ENCODE measurements at regions not wholly inside any gene's neighbourhood (a gene's known extent, or its start where the extent isn't known, plus 50 kb on each side); places are given as distances from the start of the nearest gene placed in this dataset.

DNA sequence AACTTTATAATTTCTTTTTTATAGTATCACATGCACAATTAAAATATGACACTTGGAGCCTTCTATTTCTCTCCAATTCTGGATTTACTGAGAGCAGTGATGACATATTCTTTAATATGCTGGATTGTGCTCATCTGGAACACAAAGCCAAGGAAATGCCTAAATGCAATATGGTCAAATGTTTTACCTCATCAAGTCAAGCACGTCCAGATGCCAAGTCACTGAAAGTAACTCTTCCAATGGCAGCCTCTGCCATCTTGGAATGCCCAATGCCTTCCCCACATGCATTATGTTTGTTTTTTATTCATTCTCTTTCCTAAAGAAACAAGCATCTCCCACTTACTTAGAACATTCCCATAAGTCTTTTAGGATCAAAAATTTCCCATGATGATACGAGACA is 189.8 kb downstream of the TMX3 start:
- no peak for DNase-seq (ENCODE audit: low read depth, low spot score)

DNA sequence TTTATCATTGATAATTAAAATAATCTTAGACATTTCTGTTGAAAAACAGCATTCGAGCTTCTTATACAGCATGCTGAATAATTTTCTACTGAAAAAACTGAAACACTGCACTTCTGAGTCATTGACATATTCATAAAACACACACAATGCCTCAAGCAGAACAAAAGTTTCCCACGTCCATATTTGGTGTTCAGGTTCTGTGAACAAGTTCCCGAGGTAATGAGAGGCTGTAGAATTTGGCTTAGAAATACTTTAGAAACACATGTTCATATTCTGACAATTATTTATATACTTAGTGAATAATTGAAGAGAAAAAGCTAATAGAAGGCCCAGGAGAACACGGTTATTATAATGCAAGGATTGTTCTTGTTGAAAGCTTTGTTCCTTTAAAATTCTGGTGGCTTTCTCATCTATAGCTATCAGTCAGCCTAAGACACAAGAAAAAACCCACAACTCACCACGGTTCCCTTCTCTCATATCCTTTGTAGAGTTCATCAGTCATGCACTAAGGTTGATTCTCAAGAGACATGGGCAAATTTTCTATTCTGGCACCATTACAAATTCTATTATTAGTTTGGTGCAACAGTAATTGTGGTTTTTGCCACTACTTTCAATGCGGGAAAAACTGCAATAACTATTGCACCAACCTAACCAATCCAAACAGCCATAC is 194.4 kb downstream of the TMX3 start:
- no peak for DNase-seq (ENCODE audit: low read depth, low spot score)

DNA sequence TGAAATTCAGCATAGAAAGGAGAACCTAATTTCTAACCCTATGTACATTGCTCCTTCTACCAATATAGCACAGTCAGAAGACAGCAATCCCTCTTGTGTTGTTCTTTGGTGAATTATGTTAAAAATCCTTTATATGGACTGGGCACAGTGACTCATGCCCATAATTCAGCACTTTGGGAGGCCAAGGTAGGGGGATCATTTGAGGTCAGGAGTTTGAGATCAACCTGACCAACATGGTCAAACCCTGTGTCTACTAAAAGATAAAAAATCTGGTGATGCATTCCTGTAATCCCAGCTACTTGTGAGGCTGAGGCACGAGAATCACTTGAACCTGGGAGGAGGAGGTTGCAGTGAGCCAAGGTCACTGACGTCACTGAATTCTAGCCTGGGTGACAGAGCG is 195.6 kb downstream of the TMX3 start:
- no peak for DNase-seq (ENCODE audit: low read depth, low spot score)

DNA sequence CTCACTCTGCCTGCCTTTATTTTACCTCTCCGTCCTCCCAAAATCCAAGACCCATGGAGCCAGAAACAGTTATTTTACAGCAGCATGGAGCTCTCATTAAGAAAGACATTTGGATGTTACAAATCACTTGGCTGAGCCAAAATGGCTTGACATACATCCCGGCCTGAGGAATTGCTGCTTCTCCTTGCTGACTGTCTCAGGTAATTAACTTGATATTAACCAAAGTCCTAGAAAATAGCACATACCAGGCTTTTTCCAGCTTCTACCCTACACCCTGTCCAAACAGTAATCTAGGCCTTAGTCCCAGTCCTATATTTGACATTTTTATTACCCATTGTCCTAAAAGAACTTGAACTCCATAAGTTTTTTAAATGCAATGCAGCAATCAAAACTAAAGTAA is 205.0 kb downstream of the TMX3 start:
- no peak for DNase-seq (ENCODE audit: low read depth, low spot score)

DNA sequence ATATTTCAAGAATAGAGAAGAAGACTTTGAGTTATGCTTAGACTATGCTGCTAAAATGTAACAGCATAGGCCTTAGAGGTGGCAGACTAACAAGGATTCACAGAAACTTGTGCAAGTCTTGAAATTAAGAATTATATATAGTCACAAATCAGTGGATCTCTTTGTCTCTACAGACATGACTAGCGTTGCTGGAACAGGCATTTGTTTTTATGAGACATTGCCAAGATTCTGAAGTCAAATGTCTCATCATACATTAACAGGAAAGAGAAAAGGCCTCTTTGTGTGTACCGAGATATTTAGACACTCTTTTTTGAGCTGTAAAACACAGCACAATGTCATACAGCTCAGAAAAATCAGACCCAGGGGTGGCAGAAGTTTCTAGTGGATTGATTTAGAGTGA is 207.1 kb downstream of the TMX3 start:
- no peak for DNase-seq (ENCODE audit: low read depth, low spot score)

DNA sequence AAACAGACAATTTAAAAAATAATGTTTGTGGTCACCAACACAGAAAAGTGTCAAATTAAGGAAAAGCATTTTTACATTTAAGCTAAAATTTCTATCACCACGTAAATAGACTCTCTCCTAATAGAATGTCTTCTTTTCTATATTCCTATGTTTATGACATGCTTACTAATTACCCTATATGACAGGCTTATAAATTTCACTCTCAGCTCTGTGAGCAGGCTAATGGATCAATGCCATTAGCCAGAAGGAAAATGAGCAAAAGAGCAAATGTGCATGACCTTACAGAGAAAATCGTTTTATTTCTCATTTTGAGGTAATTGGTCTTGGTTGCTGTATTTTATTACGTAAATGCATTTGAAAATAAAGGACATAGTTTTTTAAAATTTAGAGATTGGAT is 209.7 kb downstream of the TMX3 start:
- no peak for DNase-seq (ENCODE audit: low read depth, low spot score)

DNA sequence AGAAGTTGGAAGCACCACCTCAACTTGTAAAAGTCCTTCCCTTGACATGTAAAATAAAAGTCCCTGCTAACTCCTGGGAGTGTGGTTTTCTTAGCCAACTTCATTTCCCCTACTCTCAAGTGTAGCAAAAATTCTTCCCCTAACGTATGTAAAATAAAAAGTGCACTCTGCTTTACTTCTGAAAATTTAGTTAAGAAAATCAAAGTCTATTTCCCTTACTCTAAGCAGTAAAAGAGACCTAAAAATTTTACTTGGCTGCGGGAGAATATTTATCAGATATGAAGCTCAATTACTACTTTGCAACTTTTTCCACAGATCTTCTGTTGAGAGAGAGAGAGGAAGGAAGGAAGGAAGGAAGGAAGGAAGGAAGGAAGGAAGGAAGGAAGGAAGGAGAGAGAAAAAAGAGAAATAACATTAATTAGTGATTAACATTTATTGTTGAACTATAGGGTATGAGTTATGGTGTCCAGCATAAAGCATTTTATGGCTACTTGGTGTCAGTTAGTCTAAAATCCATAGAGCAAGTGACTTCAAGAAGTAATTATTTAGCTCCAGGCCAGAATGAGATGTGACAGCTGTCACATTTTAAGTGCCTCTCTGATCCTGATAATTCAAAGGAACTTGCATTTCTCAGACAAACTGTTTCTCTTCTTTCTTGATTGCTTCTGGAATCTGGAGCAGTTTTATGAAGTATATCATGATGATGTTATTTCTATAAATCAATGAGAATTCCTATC is 210.3 kb downstream of the TMX3 start:
- no peak for DNase-seq (ENCODE audit: low read depth, low spot score)

DNA sequence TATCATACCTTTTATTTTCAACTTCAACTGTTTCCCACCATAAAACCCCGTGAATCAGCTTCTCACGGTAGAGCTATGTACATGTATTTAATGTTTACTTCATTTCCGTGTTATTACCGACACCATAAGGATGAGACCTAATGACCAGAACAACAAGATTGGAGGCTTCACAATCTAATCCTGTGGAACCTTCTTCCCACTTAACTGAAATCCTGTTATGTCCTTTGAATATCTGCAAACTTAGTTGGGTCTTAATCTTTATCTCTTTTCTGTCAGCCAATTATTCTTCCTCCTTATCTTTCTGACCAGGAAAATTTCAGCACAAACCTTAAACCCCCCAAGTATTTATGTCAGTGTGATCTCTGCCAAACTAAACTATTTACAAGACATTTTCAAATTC is 214.4 kb downstream of the TMX3 start:
- DNase-seq (ENCODE audit: low read depth, low spot score): no peak

DNA sequence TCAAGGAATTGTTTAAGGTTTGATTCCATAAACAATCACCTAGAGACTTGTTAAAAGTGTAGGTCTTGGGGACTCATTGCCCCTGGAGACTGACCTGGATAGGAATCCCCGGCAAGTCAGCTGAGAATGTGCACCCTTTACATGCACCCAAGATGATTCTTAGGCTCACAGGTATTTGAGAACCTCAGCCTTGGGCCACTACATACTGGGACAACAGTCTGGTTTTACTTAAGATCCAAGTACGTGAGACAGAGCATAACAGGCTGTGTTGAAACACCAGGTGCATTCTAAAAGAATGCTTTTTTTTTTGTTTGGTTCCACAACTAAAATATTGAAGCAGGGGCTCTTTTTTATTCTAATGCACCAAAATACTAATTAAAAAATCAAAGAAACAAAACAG is 215.8 kb downstream of the TMX3 start:
- DNase-seq (ENCODE audit: low read depth, low spot score): no peak

DNA sequence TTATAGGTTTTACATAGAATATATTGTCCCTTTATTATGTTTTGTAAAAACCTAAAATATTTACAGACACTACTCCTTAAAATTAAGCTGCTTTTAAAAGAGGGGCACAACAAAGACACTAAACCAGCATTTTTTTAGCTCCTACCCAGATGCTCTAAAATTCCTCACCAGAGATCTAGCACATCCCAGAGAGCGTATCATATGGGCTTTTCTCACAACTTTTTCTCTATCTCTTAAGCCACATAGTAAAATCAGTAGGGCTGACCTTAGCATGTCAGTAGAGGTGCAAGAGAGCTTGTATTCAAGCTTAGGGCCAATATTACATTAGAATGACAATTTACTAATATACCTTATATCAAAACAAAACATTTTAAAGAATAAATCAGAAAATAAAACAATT is 216.3 kb downstream of the TMX3 start:
- no peak for DNase-seq (ENCODE audit: low read depth, low spot score)

DNA sequence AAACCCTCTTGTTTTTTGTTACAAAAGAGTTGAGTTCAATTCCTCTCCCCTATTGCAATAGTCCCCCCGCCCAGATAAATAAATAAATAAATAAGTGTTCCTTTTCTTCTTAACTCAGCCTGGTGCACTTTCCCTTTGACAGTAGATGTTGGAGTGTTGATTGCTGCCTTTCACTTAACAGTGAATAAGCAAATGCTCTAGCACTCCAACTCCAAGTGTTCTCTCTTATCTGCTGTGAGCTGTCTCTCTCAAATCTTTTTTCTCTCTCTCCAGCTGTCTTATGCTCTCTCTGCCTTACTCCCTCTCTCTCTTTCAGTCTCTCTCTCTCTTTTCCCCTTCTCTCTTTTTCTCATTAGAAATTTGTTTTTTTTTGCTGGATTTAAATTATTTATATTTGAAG is 216.7 kb downstream of the TMX3 start:
- no peak for DNase-seq (ENCODE audit: low read depth, low spot score)

DNA sequence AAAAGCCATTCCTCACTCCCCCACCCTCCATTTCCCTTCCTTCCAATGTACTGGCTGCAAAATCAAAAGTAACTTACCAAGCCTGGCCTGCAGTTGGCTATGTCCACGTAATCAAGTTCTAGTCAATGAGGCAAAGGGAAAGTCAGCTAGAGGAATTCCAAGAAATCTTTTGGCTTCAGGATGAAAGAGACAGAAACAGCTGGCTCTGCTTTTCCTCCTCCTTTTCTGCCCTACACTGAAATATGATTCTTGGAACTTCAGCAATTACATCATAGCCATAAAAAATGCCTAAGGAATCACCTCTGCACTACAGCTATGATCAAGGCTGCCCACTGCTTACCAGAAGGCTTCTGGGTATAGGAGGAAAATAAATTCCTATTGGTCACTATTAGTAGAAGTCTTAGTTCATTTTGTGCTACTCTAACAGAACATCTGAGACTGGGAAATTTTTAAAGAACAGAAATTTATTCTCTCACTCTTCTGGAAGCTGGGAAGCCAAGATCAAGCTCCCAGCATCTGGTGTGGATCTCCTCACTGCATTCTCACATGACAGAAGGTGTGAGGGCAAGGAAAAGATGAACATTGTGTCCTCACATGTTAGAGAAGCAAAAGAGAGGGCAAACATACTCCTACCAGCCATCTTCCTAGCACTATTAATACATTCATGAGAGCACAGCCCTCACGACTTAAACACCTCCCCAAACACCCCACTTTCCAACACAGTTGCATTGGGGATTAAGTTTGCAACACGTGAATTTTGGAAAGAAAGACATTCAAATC is 219.9 kb downstream of the TMX3 start:
- DNase-seq (ENCODE audit: low read depth, low spot score): peak; percentile 58

DNA sequence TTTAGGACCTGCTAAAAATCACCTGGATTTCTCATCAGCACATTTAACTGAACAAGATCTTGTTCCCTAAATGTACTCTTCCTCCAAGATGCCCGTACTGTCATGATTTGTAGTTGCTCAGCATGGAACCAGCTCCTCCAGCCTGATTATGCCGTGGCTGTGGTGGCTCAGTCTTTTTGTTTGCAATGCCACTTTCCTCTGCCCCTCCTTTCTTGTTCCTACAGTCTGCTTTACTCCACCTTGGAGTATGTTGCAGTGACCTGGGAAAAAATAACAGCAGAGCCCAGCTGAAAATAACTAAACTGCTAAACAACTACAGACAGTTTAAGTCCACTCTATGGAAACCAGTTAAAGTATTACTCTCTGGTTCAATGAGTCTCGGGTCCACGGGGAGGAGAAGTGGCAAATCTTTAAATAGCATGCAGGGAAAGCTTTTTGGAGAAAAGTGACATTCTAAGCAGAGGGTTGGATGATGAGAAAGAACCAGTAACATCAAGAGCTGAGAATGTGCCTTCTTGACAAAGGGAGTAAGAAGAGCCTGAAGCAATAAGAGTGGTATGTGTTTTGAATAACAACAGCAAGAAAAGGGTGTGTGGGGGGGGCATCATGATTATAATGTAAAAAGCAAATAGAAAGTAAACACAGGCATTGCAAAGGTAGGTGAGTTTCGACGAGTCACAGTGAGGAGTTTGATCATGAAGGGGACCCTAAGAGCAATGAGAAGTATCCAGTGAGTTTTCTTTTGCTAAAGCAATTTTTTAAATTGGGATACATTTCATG is 225.7 kb downstream of the TMX3 start:
- no peak for DNase-seq (ENCODE audit: low read depth, low spot score)

DNA sequence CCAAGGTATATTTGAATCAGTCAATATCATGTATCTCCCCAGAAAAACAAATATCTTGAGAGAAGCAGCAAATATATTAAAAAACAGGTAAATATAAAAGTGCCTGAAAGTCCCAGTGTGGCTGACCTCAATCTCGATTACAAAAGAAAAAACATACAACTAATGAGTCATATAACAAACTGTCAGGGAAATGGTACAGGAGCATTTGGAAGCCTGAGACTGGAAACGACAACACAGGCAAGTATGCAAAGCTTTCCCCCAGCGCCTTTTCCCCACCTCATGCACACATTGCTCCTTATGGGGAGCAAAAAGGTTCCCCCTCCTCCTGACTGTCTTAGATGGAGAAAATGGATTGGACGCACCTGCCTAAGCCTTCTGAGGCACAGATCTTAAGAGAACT is 230.7 kb downstream of the TMX3 start:
- DNase-seq (ENCODE audit: low read depth, low spot score): peak; percentile 12

DNA sequence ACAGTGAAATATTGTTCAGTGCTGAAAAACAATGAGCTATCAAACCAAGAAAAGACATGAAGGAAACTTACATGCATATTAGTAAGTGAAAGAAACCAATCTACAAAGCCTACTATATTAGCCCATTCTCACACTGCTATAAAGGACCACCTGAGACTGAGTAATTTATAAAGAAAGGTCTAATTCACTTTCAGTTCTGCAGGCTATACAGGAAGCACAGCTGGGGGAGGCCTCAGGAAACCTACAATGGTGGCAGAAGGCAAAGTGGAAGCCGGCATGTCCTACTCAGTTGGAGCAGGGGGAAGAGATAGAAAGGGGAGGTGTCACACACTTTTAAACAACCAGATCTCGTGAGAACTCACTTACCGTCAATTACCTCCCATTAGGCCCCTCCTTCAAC is 232.1 kb downstream of the TMX3 start:
- DNase-seq (ENCODE audit: low read depth, low spot score): no peak

DNA sequence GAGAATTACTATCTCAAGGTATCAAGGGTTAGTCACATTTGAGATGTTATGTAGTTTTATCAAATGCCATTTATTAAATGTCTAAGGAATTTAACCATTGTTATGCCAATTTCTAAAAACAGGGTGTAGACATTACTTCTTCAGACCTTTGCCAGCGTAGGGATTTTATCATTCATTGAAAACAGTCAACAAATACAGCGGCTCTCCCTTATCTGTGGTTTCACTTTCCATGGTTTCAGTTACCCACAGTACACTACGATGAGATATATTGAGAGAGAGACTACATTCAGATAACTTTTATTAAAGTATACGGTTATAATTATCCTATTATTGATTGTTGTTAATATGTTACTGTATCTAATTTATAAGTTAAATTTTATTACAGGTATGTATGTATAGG is 234.7 kb downstream of the TMX3 start:
- no peak for DNase-seq (ENCODE audit: low read depth, low spot score)

DNA sequence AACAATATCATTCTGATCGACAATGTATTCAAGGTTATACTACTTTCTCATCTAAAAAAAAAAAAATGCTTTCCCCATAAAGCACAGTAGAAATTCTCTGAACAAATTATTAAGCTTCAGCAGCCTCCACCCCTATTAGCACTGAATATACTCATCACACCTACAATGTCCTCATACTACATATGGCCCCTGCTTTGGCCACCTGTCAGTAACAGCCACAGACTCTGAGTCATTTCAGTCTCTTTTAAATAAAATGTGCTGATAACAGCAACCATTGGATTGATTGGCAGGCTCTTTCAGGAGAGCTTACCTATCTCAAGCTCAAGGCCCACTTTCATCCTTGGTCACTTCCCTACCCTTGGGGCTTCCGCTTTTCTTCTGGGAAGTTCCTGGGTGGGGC is 236.7 kb downstream of the TMX3 start:
- DNase-seq (ENCODE audit: low read depth, low spot score): no peak

DNA sequence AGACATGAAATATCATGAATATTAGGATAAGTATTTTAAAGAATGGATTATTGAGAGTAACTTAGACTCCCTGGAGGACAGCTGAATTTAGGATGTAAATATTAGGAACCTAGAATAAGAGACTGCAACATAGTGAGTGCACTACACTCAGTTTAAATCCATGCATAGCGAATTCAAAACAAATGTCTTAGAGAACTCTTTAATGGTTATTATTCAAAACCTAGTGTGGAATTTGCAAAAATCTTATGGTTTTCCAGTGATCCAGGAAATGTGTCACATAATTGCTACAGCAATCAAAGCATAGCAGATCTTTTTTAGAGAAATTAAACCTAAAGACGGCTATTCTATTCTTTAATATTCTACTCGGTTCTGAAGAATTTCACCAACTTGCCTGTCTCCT is 239.0 kb downstream of the TMX3 start:
- no peak for DNase-seq (ENCODE audit: low read depth, low spot score)

DNA sequence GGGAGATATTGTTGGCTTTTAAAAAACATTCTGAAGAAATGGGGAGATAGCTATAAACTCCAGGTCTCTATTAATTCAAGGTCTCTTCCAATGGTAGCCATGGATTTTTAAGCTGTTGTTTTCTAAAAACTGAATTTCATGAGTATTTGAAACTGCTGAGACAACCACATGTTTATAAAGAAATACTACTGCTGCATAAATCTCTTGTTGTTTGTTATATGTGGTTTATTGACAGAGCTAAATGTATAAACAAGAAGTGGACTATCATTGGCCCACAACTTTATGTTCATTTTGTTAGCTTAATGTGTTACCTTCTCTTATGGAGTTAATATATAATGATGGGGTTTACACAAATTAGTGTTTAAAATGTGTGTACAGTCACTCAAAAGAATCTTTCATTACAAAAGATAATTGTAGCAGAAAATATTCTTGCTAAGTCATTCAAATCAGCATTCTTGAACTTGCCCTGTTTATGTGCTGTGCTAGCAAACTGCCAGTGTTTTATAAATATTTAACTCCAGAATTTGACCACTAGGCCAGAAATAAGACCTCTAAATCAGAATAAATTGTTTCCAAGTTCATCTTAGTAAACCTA is 242.1 kb downstream of the TMX3 start:
- no peak for DNase-seq (ENCODE audit: low read depth, low spot score)

DNA sequence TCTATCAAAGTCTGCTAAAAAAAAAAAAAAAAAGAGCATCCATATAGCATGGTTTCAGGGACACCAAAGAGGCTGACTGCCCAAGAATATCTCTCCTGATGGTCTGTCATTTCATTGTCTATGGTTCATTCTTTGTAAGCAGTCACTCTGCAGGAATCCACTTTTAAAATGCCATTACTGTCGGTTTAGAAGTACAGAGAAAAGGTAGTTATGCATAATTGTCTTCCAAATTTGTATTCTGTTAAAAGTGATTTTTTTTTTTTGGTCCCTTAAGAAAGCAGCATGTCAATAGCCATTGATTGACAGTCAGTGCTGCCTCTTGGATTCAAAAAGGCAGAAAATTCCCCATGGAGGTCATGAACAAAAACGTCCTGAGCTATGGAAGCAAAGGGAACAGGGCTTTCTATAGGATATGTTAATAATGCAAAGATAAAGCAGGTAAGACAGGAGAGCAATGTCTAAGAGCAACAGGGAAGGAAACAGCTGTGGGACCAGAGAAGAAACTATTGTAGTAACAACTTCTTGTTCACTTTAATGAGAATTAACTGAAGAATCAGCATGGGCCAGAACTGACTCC is 245.8 kb downstream of the TMX3 start:
- no peak for DNase-seq (ENCODE audit: low read depth, low spot score)

DNA sequence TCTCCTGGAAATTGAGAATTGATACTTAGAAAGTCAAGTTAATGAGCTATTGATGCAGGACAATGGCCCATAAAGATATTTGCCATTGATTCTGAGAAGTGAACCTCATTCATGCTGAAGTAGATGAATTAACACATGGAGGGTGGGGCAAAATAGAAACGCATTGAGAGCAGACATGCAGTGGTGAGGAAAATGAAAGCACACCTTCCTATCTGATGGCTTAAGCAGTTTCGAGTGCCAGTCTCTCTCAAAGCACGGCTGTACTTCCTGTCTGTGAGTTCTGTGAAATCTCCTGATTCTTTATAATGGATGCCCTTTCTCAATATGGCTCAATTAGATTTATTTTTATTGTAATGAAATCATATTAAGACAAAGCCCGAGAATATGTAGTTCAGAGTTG is 247.0 kb downstream of the TMX3 start:
- no peak for DNase-seq (ENCODE audit: low read depth, low spot score)
